ENCODE measurements at regions not wholly inside any gene's neighbourhood (a gene's known extent, or its start where the extent isn't known, plus 50 kb on each side); places are given as distances from the start of the nearest gene placed in this dataset.

- TF ChIP-seq CTCF (conservative IDR thresholded peaks at IDR 0.05; ENCODE audit: low read depth, low read length) (no peak), EZH2 (IDR thresholded peaks at IDR 0.05; ENCODE audit: borderline replicate concordance, low read depth, low read length, poor library complexity, severe bottlenecking) (no peak)
Observed at GRCh38 chr9:129383561-129384490, 205.8 kb upstream of the IER5L start.
